Prostate gland (tissue), 2 donors: ENCODE measurements at regions not wholly inside any gene's neighbourhood (a gene's known extent, or its start where the extent isn't known, plus 50 kb on each side); places are given as distances from the start of the nearest gene placed in this dataset.

Source experiments
- DNase-seq: peaks from one replicate; pipeline ENCODE4 v3.0.0-alpha.2; 2019; ENCODE audit warnings: low spot score
- H3K27ac ChIP-seq, 2 donors: fragments of 200-600 bp; sonication (generic); 2 replicates each; pipeline ENCODE4 v1.5.1; 2017 to 2019
- H3K27me3 ChIP-seq: fragments of 200-600 bp; sonication (generic); replicated peaks from 2 replicates; pipeline ENCODE4 v1.5.1; 2019; ENCODE audit not compliant: insufficient read depth
- H3K36me3 ChIP-seq, 2 donors: fragments of 200-600 bp; sonication (generic); 1 replicate in 1 of 2; 2 replicates in 1 of 2; pipeline versions ENCODE4 v1.5.1 to v1.8.1; 2017 to 2019
- H3K4me1 ChIP-seq: fragments of 200-600 bp; sonication (generic); replicated peaks from 2 replicates; pipeline ENCODE4 v1.5.1; 2019
- H3K4me3 ChIP-seq, 2 donors: fragments of 200-600 bp; sonication (generic); 2 replicates each; pipeline ENCODE4 v1.5.1; 2017 to 2019
- H3K9me3 ChIP-seq: fragments of 200-600 bp; sonication (generic); 2 replicates; pipeline ENCODE4 v1.5.1; 2017
- POLR2A ChIP-seq: fragments of 450-650 bp; IDR thresholded peaks from one replicate; pipeline ENCODE4 v1.6.1; 2016; ENCODE audit warnings: antibody characterized with exemption, mild to moderate bottlenecking
- POLR2AphosphoS5 ChIP-seq: sonication (generic); formaldehyde crosslinking; IDR thresholded peaks from one replicate; pipeline ENCODE4 v1.6.1; 2017; ENCODE audit warnings: antibody characterized with exemption
- WGBS: methylation state at CpG from one replicate; pipeline ENCODE4 v1.1.5; 2018; 5-methylcytosine and 5-hydroxymethylcytosine counted together
- intact Hi-C: fragments of 100-400 bp; cut with DNase I; formaldehyde crosslinking; loops from one replicate; pipeline ENCODE4 v1.14.2; 2022
- TF ChIP-seq, protein P1 (sequence below), 4 experiments: fragments of 200-600 bp in 2 of 4; fragments of 450-650 bp in 2 of 4; sonication (generic) in 2 of 4; IDR thresholded peaks; 1 replicate in 3 of 4; 2 replicates in 1 of 4; pipeline ENCODE4 v1.5.1; 2016 to 2019; ENCODE audit warnings: antibody characterized with exemption in 4 of 4, mild to moderate bottlenecking in 2 of 4, moderate library complexity in 2 of 4

DNA sequence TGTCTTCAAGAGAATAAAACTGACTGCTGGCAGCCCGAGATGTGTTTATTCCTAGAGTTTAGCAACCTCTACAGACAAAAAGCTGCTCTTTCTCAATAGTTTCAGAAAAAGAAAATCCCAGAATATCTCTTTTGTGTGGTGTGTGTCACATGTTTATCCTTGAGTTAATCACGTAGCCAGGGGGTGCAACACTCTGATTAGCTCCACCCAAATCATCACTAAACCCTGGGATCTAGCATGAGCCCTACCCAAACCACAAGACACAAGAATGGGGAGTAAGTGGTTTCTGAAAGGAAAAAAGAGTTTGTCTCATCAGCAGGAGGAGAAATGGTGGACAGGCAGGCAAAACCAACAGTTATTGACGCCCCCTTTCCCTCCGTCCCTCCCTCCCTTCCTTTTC, 78.5 kb upstream of the AGBL1 start:
- 60% methylated on average over 4 of the region's 4 CpGs for WGBS

GRCh38 chr15:86002444-86002843, 77.2 kb upstream of the AGBL1 start:
- no peaks in the 10 kb centered on the region for H3K9me3 ChIP-seq
- no peak overlapping the region for H3K27ac ChIP-seq
- intact Hi-C loops, result no loop called here
- TF ChIP-seq POLR2A, result no peak
- no peak for TF ChIP-seq POLR2AphosphoS5
- TF ChIP-seq, protein P1, sequence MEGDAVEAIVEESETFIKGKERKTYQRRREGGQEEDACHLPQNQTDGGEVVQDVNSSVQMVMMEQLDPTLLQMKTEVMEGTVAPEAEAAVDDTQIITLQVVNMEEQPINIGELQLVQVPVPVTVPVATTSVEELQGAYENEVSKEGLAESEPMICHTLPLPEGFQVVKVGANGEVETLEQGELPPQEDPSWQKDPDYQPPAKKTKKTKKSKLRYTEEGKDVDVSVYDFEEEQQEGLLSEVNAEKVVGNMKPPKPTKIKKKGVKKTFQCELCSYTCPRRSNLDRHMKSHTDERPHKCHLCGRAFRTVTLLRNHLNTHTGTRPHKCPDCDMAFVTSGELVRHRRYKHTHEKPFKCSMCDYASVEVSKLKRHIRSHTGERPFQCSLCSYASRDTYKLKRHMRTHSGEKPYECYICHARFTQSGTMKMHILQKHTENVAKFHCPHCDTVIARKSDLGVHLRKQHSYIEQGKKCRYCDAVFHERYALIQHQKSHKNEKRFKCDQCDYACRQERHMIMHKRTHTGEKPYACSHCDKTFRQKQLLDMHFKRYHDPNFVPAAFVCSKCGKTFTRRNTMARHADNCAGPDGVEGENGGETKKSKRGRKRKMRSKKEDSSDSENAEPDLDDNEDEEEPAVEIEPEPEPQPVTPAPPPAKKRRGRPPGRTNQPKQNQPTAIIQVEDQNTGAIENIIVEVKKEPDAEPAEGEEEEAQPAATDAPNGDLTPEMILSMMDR (IDR thresholded peaks at IDR 0.05), result no peak
- no peaks in the 10 kb centered on the region for H3K27me3 ChIP-seq
- H3K36me3 ChIP-seq, result no peaks in the 10 kb centered on the region
- H3K4me1 ChIP-seq, result no peaks in the 10 kb centered on the region
- no peak for DNase-seq
- no peak overlapping the region for H3K4me3 ChIP-seq

More for the DNA sequence above, 78.5 kb upstream of the AGBL1 start:
- Histone ChIP-seq H3K4me3 (no peak overlapping the region), H3K9me3 (no peaks in the 10 kb centered on the region), H3K4me1 (no peaks in the 10 kb centered on the region), H3K27me3 (no peaks in the 10 kb centered on the region), H3K36me3 (no peaks in the 10 kb centered on the region), H3K27ac (no peak overlapping the region)
- TF ChIP-seq POLR2AphosphoS5, result no peak
- intact Hi-C loops, result no loop called here
- no peak for DNase-seq

DNA sequence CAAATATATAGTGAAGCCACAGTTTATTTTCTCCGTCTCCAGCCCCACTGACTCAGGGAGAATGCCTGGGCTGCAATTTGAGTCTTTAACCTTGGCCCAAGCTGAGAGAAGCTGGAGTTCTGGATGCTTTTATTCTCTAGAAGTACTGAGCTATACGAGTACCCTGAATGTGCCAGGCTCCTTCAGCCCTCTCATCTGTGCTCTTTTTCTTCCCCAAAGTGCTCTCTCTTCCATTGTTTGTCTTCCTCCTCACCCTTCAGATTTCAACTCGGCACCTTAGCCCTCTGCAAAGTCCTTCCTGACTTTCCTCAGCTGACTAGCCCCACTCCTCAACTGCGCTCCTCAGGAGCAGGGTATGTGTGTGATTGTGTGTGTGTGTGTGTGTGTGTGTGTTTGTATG, 75.6 kb upstream of the AGBL1 start:
- Histone ChIP-seq H3K4me1 (no peaks in the 10 kb centered on the region), H3K4me3 (no peak overlapping the region), H3K27ac (no peak overlapping the region), H3K27me3 (no peaks in the 10 kb centered on the region), H3K36me3 (no peaks in the 10 kb centered on the region), H3K9me3 (no peaks in the 10 kb centered on the region)
- intact Hi-C loops, result no loop called here
- no peak for TF ChIP-seq POLR2AphosphoS5
- TF ChIP-seq, protein P1 (IDR thresholded peaks at IDR 0.05), result no peak
- TF ChIP-seq POLR2A, result no peak
- no peak for DNase-seq
- WGBS, result 85% methylated on average over 4 of the region's 4 CpGs

DNA sequence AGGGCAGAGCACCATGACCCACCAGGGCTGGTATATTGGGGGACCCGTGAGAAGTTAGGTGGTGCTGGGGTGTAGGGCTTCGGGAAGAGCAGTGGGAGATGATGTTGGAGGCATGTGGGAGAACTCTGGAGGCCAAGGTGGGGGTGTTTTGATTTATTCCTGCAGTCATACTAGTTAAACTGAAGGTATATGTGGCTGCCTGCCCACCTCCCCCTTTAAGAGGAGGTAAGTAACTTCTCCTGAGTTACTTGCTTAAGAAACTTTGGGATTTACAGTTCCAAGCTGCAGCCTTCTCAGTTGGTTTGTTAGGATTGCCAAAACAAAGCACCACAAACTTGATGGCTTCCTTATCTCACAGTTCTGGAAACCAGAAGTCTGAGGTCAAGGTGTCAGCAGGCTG, 73.1 kb upstream of the AGBL1 start:
- intact Hi-C loops, result no loop called here
- H3K9me3 ChIP-seq, result no peaks in the 10 kb centered on the region
- TF ChIP-seq POLR2A (no peak), POLR2AphosphoS5 (no peak)
- TF ChIP-seq, protein P1 (IDR thresholded peaks at IDR 0.05), result no peak
- 85% methylated on average over 2 of the region's 2 CpGs for WGBS
- DNase-seq, result no peak
- no peak overlapping the region for H3K27ac ChIP-seq
- no peaks in the 10 kb centered on the region for H3K27me3 ChIP-seq
- no peaks in the 10 kb centered on the region for H3K4me1 ChIP-seq
- no peak overlapping the region for H3K4me3 ChIP-seq
- H3K36me3 ChIP-seq, result no peaks in the 10 kb centered on the region

- intact Hi-C loops, result no loop called here
- Histone ChIP-seq H3K27me3 (no peaks in the 10 kb centered on the region), H3K27ac (no peak overlapping the region), H3K4me3 (no peak overlapping the region), H3K36me3 (no peaks in the 10 kb centered on the region), H3K9me3 (no peaks in the 10 kb centered on the region), H3K4me1 (no peaks in the 10 kb centered on the region)
- TF ChIP-seq POLR2A (no peak), POLR2AphosphoS5 (no peak)
- TF ChIP-seq, protein P1 (IDR thresholded peaks at IDR 0.05), result no peak
- WGBS, result 68% methylated on average over 4 of the region's 4 CpGs
- DNase-seq, result no peak
These were observed 69.9 kb upstream of the AGBL1 start for GRCh38 chr15:86009727-86010126.
